Common myeloid progenitor, CD34-positive (primary cell): ENCODE measurements at regions not wholly inside any gene's neighbourhood (a gene's known extent, or its start where the extent isn't known, plus 50 kb on each side); places are given as distances from the start of the nearest gene placed in this dataset.

ENCODE experiments used
- CTCF ChIA-PET: fragments of 350-600 bp; sonication (Branson Sonifier 250); formaldehyde crosslinking; loops from one replicate; lab custom pipeline; 2021; ENCODE audit warnings: antibody characterized with exemption; lab: Charles Lee
- POLR2A ChIA-PET: fragments of 350-600 bp; sonication (Branson Sonifier 250); formaldehyde crosslinking; loops from one replicate; lab custom pipeline; 2021; ENCODE audit warnings: antibody characterized with exemption; lab: Charles Lee
- DNase-seq, 3 donors: peaks; one replicate each; pipeline versions ENCODE4 v3.0.0 to v3.0.0-alpha.2; 2013
- H3K27ac ChIP-seq, 2 experiments: 1 replicate in 1 of 2; 2 replicates in 1 of 2; pipeline ENCODE4 v1.7.0; 2013; ENCODE audit warnings: inconsistent platforms in 2 of 2, low read length in 2 of 2, mild to moderate bottlenecking in 2 of 2, low read depth in 1 of 2, moderate library complexity in 1 of 2; ENCODE audit not compliant: severe bottlenecking in 2 of 2, insufficient read depth in 1 of 2, poor library complexity in 1 of 2
- H3K27me3 ChIP-seq, 5 experiments: replicated peaks in 2 of 5; 1 replicate in 3 of 5; 2 replicates in 2 of 5; pipeline versions ENCODE4 v1.6.1 to v1.7.0; 2013; ENCODE audit warnings: low read length in 4 of 5, mild to moderate bottlenecking in 2 of 5, moderate library complexity in 2 of 5, inconsistent platforms in 1 of 5; ENCODE audit not compliant: insufficient read depth in 5 of 5, control insufficient read depth in 4 of 5
- H3K36me3 ChIP-seq, 4 experiments: 1 replicate in 2 of 4; 2 replicates in 2 of 4; pipeline versions ENCODE4 v1.6.1 to v1.7.0; 2013; ENCODE audit warnings: low read length in 3 of 4, control low read depth in 1 of 4, mild to moderate bottlenecking in 1 of 4; ENCODE audit not compliant: control insufficient read depth in 4 of 4, insufficient read depth in 4 of 4
- H3K4me1 ChIP-seq, 4 experiments: 1 replicate in 3 of 4; 2 replicates in 1 of 4; pipeline versions ENCODE4 v1.6.1 to v1.7.1; 2013; ENCODE audit warnings: low read length in 3 of 4, mild to moderate bottlenecking in 3 of 4, control low read depth in 1 of 4, inconsistent platforms in 1 of 4, moderate library complexity in 1 of 4; ENCODE audit not compliant: control insufficient read depth in 4 of 4, insufficient read depth in 4 of 4; ENCODE audit errors: control extremely low read depth in 1 of 4
- H3K4me3 ChIP-seq, 7 experiments: 1 replicate in 4 of 7; 2 replicates in 3 of 7; pipeline versions ENCODE4 v1.5.1 to v1.7.0; 2013; ENCODE audit warnings: mild to moderate bottlenecking in 7 of 7, low read length in 6 of 7, moderate library complexity in 6 of 7, inconsistent platforms in 2 of 7, low read depth in 2 of 7, control low read depth in 1 of 7; ENCODE audit not compliant: insufficient read depth in 4 of 7, control insufficient read depth in 1 of 7; ENCODE audit errors: extremely low read depth in 1 of 7
- H3K9me3 ChIP-seq, 5 experiments: 1 replicate in 4 of 5; 2 replicates in 1 of 5; pipeline versions ENCODE4 v1.6.1 to v1.7.1; 2013; ENCODE audit warnings: low read length in 4 of 5, mild to moderate bottlenecking in 2 of 5, inconsistent platforms in 1 of 5, low read depth in 1 of 5, moderate library complexity in 1 of 5; ENCODE audit not compliant: control insufficient read depth in 4 of 5, insufficient read depth in 2 of 5; ENCODE audit errors: control extremely low read depth in 1 of 5
- WGBS: methylation state at CpG from one replicate; pipeline ENCODE4 v1.1.5; 2013; ENCODE audit not compliant: insufficient coverage; 5-methylcytosine and 5-hydroxymethylcytosine counted together

GRCh38 chr5:87170799-87171198 lies 96.9 kb upstream of the RASA1 start:
- POLR2A ChIA-PET = no interaction called here
- Histone ChIP-seq H3K9me3 (no peaks in the 10 kb centered on the region), H3K27me3 (no peaks in the 10 kb centered on the region), H3K4me1 (peaks cover 0 to 8% (median 1%) of the 10 kb centered on the region in 4 experiments), H3K27ac (no peak overlapping the region), H3K4me3 (no peak overlapping the region), H3K36me3 (no peaks in the 10 kb centered on the region)
- no peak for DNase-seq
- WGBS = 100% methylated on average over 2 of the region's 3 CpGs
- CTCF ChIA-PET = no interaction called here

GRCh38 chr5:87182649-87183048 lies 85.0 kb upstream of the RASA1 start:
- Histone ChIP-seq H3K4me1 (no peaks in the 10 kb centered on the region), H3K9me3 (no peaks in the 10 kb centered on the region), H3K27ac (no peak overlapping the region), H3K4me3 (no peak overlapping the region), H3K27me3 (no peaks in the 10 kb centered on the region), H3K36me3 (no peaks in the 10 kb centered on the region)
- POLR2A ChIA-PET = no interaction called here
- CTCF ChIA-PET = no interaction called here
- 90% methylated on average over 2 of the region's 4 CpGs for WGBS
- no peak for DNase-seq

GRCh38 chr5:87183896-87184295 lies 83.8 kb upstream of the RASA1 start:
- POLR2A ChIA-PET = no interaction called here
- 100% methylated on average over 1 of the region's 3 CpGs for WGBS
- Histone ChIP-seq H3K4me1 (no peaks in the 10 kb centered on the region), H3K9me3 (no peaks in the 10 kb centered on the region), H3K36me3 (no peaks in the 10 kb centered on the region), H3K27ac (no peak overlapping the region), H3K4me3 (no peak overlapping the region), H3K27me3 (no peaks in the 10 kb centered on the region)
- DNase-seq = no peak
- CTCF ChIA-PET = no interaction called here

- Histone ChIP-seq H3K9me3 (no peaks in the 10 kb centered on the region), H3K36me3 (no peaks in the 10 kb centered on the region), H3K4me1 (no peaks in the 10 kb centered on the region), H3K27ac (no peak overlapping the region), H3K27me3 (no peaks in the 10 kb centered on the region), H3K4me3 (no peak overlapping the region)
- ChIA-PET CTCF (no interaction called here), POLR2A (no interaction called here)
- DNase-seq = peak in 1 of 3 donors; percentile 6
- WGBS = 96% methylated on average over 4 of the region's 5 CpGs
These were observed 83.1 kb upstream of the RASA1 start for GRCh38 chr5:87184605-87185004.

- no peaks in the 10 kb centered on the region for H3K4me1 ChIP-seq
- no peaks in the 10 kb centered on the region for H3K9me3 ChIP-seq
- H3K4me3 ChIP-seq = no peak overlapping the region
- 85% methylated on average over 2 of the region's 3 CpGs for WGBS
- no peak for DNase-seq
- no peaks in the 10 kb centered on the region for H3K27me3 ChIP-seq
- no peak overlapping the region for H3K27ac ChIP-seq
- CTCF ChIA-PET = no interaction called here
- POLR2A ChIA-PET = no interaction called here
- no peaks in the 10 kb centered on the region for H3K36me3 ChIP-seq
These were observed 81.8 kb upstream of the RASA1 start for GRCh38 chr5:87185838-87186237.

- ChIA-PET CTCF (interaction anchor here (1.2 kb wide), 1 partner anchor 38 kb away, joined by 4 read pairs; no protein-coding TSS in a partner anchor), POLR2A (no interaction called here)
- 100% methylated on average over 1 of the region's 3 CpGs for WGBS
These were observed 79.3 kb upstream of the RASA1 start for GRCh38 chr5:87188391-87188790.

GRCh38 chr5:87190041-87190440 lies 77.6 kb upstream of the RASA1 start:
- Histone ChIP-seq H3K36me3 (no peaks in the 10 kb centered on the region), H3K27ac (no peak overlapping the region), H3K9me3 (no peaks in the 10 kb centered on the region), H3K4me1 (peaks cover 0 to 2% (median under 1%) of the 10 kb centered on the region in 4 experiments), H3K27me3 (no peaks in the 10 kb centered on the region), H3K4me3 (no peak overlapping the region)
- no peak for DNase-seq
- ChIA-PET POLR2A (no interaction called here), CTCF (no interaction called here)

More at GRCh38 chr5:87188391-87188790, 79.3 kb upstream of the RASA1 start:
- Histone ChIP-seq H3K36me3 (no peaks in the 10 kb centered on the region), H3K4me1 (no peaks in the 10 kb centered on the region), H3K4me3 (no peak overlapping the region), H3K27me3 (no peaks in the 10 kb centered on the region), H3K27ac (no peak overlapping the region), H3K9me3 (no peaks in the 10 kb centered on the region)
- DNase-seq = no peak
